Hematopoietic multipotent progenitor cell treated with erythropoietin and hydrocortisone succinate and interleukin-3 and kit ligand, for 4 days (in vitro differentiated cells): ENCODE measurements at regions not wholly inside any gene's neighbourhood (a gene's known extent, or its start where the extent isn't known, plus 50 kb on each side); places are given as distances from the start of the nearest gene placed in this dataset.

Source experiments
- DNase-seq: peaks from one replicate; pipeline ENCODE4 v3.0.0-alpha.2; 2015

GRCh38 chr5:164934561-164934960 lies 1429.1 kb downstream of the MAT2B start:
- no peak for DNase-seq

DNA sequence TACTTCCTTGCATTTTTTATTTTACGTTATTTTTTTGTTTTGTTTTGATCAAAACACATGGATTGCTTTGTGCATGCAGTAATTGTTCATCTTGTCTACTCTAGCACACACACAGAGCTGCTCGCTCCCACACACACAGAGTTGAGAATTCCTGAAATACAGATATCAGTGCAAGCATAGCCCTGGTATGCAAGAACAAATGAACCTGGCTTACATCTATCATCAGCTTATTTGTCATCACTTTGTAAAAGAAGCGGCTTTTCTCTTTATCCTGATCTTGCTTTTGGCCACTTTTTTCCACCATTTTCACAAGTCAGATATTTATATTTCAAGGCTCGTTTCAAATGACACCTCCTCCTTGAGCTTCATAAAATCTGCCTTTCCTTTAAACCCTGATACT lies 1435.7 kb downstream of the MAT2B start:
- DNase-seq = no peak

- no peak for DNase-seq
Observed at GRCh38 chr5:164950927-164951326, 1445.5 kb downstream of the MAT2B start.

DNA sequence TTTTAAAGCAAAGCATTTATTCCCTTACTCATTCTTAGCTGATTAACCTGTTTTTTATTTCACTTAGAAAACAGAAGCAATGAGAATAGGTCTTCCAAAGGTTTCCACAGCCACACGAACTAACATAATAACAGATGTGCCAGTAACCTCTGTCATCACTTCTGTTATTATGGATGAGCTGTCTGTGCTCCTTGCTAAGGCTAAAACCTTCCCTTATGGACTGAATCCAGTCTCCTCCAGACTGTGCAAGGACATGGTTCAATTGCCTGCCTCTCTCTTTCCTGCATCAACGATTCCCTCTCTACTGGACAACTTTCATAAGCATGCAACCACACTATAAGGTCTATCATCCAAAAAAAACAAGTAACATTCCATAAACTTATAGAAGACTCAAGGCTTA lies 1446.2 kb downstream of the MAT2B start:
- DNase-seq = no peak

- peak; percentile 43 for DNase-seq
Observed at GRCh38 chr5:164958688-164959087, 1453.3 kb downstream of the MAT2B start.

GRCh38 chr5:164959761-164960160 lies 1454.3 kb downstream of the MAT2B start:
- DNase-seq = no peak

DNA sequence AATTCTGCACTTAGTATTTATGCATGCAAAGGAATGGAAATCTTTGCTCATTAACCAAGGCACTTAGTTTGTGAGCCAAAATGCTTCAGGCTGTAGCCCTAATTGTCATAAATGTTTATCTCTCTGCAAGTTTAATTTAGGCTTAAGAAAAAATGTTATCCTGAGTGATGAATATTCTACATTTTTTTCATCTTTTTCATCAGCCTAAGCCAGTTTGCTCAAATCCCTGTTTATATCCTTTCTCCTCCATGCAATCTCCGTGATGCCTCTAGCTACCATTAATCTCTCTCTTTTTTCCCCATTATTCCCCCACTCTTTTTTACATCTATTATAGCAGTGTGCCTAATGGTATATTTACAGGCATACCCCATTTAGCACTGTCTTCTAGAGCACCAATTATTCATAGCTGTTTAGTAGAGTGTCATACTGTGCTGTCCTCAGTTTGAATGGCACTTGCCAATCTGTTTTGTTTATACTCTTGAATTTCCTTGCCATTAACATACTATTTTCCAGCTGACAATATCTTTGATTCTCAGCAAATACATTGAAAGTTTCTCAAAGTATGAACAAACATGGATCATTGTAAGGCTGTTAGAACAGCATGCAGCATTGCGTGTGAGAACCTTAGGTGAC lies 1457.0 kb downstream of the MAT2B start:
- DNase-seq = no peak

DNA sequence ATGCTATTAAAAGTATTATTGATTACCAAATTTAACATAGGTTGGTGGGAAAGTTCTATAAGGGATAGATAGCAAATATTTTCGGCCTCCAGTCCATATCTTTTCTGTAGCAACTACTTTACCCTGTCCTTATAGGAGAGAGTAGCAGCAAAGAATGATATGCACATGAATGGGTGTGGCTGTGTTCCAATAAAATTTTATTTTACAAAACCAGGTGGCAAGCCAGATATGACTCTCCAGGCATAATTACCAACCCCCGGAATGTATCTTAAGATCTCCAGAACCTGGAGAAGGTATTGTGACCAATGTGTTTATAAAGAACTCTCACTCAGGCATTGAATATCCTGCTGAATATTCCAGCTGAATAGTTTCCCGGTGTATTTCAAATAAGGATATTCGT lies 1461.2 kb downstream of the MAT2B start:
- DNase-seq = peak; percentile 40

- peak; percentile 3 for DNase-seq
Observed at GRCh38 chr5:164967354-164967753, 1461.9 kb downstream of the MAT2B start.

GRCh38 chr5:164972973-164973372 lies 1467.6 kb downstream of the MAT2B start:
- DNase-seq = no peak

DNA sequence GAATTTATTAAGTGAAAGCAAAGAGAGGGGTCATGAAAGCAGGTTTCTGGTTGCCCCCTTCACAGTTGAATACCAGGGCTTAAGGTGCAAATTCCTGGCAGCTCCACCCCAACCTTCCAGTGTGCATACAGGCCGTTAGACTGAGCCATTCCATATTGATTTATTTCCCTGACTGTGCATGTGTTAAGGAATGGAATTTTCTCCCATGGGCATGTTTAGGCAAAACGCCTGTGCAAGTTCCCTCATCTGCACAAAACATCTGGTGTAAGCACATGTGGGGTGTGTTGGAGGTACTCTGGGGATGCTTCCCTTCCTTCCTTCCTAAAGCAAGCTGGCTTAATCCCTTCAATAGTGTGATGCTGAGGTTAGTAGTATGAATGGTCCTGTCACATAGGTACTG lies 1470.6 kb downstream of the MAT2B start:
- DNase-seq = no peak

DNA sequence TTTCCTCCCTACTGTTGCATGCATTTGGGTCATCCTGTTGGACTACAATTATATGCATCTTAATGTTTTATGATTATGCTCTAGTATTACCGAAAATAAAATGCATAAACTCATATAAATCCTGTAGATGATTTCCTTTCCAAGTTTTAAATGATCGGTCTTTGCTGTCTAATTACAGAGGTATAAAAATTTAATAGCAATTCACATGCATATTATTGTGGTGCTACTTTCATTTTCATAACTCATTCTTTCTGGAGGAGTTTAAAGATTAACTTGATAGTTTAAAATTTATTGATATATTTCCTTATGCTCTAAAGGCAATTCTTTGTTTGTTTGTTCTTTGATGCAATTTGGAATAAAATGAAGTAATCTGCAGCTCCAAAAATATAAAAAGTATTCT lies 1475.1 kb downstream of the MAT2B start:
- DNase-seq = no peak

DNA sequence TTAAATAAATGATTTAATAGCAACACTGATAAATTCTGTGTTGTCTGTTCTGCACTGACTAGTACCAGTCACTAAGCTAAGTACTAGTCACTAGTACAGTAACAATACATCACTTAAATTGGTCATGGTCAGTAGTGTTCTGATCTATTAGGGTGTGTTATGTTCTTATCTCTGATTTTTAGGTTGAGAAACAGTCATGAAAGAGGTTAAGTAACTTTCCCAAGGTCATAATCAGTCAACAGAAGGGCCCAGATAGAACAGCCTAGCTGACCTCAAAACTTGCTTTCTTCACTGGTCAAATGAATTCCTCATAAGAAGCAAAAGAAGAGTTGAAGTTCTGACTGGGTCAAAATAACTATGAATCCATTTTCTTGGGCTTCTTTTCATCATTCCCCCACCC lies 1492.7 kb downstream of the MAT2B start:
- DNase-seq = peak; percentile 23

DNA sequence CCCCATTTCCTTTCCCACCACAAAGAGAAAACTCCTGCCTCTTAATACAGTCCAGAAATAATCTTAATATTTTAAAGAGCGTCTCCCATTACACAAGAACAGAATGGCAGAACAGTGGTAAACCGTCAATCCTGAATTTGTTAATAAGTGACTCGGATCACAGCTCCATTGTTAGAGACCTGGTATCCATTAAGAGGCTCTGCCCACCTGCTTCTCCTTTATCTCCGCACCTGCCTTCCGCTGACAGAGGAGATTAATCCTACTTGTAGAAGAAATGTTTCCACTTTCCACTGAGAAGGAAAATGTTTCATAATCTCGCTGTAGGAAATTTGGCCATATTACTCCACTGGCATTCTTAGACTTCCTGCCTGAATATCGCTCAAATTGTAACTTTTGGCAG lies 1493.2 kb downstream of the MAT2B start:
- no peak for DNase-seq

DNA sequence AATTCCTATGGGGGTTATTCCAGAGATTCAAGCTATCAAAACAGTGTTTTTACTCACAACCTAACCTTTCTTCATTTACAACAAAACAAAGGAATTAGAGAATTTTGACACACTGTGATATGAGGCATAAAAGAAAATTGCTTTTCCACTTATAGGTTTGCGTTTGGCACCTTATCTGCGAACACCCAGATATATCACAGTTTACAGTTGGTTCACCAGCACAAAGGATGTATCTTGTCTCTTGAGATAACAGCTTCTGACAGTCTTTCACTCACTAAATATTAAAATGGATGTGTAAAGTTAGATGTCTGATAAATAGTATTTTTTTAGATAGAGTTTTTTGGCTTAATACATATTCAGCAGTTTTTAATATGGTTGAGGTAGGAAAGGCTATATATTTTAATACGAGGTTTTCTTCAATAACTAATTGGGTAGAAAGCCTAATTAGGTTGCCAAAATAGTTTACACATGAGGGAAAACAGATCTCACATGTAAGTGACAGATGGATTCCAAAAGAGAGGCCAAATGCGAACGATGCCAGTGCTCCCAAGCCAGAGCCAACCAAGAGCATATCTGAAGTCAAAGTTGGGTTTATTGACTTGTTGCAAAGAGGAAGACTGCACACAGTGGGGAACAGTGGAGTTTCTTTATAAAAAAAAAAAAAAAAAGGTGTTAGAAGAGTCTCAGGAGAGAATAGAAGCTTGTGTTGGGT lies 1495.2 kb downstream of the MAT2B start:
- DNase-seq = peak; percentile 80

DNA sequence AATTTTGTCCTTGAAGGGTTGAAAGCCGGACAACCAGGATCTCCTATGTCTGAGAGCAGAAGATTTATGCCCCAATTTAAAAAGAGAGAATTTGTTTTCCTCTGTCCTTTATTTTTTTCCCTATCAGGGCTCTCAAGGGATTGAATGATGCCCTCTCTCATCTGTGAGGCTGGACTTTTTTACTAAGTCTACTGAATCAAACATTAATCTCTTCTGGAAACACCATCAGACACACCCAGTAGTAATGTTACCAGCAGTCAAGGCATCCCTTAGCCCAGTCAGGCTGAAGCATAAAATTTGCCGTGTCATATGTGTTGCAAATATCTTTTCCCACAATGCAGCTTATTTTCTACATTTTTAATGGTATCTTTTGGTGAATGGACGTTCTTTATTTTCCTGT lies 1497.9 kb downstream of the MAT2B start:
- DNase-seq = peak; percentile 33

DNA sequence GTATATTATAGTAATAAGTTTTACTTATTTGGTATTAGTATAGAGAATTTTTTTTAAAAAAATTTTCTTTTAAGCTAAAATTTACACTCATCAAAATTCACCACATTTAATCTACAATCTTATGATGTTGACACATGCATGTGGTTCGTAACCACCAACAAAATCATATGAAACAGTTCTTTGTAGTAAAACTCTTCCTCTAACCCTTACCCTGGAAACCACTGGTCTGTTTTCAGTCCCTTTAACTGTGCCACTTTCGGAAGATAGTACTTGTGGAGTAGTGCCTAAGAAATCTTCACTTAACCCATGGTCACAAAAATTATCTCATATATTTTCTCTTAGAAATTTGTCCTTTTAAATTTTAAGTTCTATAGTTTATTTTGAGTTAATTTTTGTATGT lies 1498.8 kb downstream of the MAT2B start:
- DNase-seq = peak; percentile 63

DNA sequence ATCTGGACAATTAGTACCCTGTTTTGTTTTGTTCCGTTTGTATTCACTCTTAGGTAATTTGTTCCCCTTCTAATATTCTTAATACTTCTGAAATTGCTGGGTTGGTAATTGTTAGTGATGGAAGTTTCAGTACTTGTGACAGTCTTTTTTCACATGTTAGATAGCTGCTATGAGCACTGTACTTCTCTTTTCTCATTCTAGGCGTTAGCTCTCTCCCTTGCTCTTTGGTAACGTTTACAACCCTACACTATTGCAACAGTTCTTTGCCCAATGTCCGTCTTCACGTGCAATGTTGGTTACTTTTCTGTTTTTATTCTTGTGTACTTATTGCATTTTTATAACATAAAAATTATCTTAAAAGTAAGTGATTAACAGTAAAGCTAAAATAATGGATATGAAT lies 1509.0 kb downstream of the MAT2B start:
- peak; percentile 31 for DNase-seq

DNA sequence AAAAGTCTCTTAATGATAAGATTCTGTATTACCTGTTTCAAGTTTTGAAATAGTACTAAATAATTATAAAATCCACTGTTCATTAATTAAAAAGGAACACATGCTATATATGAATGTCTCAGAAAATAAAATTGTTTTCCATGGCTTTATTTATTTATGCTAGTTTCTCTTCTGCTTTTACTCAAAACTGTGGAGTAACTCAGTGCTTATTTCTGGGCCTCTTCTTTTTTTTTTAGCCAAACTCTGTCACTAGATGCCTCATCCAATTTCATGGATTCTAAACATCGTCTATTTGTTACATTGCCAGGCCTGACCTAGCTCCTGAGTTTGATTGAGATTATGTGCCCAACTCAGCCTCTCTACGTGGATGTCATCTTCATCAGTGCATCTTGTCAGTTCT lies 1509.7 kb downstream of the MAT2B start:
- DNase-seq = no peak

- DNase-seq = no peak
Observed at GRCh38 chr5:165015547-165015946, 1510.1 kb downstream of the MAT2B start.

DNA sequence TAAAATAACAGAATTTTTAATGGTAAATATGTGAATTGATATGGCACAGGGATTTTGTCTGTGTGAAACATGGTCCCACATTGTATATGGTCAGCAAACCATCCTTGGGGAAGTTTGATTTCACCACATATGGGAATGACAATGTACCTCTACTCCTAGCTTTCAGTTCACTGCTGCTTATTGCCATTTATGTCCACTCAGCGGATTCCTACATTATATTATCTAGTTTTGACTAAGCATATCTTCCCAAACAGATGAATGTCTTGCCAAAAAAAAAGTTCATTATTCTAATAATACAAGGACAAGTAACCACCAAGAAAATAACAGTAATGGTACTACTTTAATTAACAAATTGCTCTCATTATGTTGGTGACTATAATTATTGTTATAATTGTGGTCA lies 1521.6 kb downstream of the MAT2B start:
- no peak for DNase-seq

DNA sequence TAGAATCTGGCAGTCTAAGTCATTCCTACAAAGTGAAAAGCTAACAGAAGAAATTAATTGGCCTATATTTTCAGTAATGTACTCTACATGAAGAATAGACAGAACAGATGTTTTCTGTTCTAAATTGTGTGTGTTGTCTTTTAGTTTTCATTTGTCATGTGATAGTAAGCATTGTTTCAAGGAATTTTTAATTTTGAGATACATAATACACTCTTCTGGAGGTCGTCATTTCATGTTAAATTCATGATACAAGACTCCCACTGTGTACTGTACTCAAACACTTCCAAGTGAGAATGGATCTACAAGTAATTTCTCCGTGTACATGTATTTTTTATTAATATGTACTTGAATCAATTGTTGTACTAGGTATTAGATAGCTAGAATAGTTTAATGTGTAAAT lies 1522.9 kb downstream of the MAT2B start:
- DNase-seq = no peak

DNA sequence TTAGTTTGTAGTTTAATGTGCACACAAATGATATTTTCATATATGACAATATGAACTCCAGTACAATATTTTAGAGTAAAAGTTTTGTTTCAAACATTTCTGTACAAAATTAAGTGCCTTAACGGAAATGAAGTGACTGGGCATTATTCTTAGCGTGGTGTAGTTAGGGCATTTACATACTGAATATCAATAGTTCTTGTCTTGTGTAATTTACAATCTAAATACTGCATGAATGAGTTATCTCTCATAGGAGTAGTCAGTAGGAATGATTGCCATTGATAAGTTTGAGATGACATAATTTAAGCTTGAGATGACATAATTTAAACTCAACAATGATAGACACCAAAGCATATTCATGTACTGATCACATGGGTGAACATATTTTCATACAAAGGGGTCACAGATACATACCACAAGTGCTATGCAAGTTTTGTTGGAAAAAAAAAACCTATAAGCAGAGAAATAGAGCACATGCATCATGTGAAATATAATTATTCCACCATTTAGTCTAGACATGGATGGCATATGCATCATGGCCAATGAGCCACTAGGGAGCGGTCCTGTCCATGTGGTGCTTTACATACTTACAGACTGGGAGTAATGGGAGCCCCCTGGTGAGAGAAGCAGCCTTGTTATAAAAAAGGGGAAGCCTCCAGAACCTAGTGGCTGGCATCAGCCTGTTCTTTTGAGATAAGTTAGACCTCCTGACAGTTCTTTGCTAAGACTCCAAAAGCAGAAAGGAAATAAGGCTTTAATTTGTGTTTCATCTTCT lies 1523.9 kb downstream of the MAT2B start:
- peak; percentile 96 for DNase-seq

- no peak for DNase-seq
Observed at GRCh38 chr5:165030971-165031370, 1525.6 kb downstream of the MAT2B start.
